ENCODE measurements at regions not wholly inside any gene's neighbourhood (a gene's known extent, or its start where the extent isn't known, plus 50 kb on each side); places are given as distances from the start of the nearest gene placed in this dataset.

- TF ChIP-seq TAF1 (IDR thresholded peaks at IDR 0.05; ENCODE audit: low read depth) = no peak
- no peak for TF ChIP-seq EP300 (IDR thresholded peaks at IDR 0.05; ENCODE audit: borderline replicate concordance)
- TF ChIP-seq TEAD4 (IDR thresholded peaks at IDR 0.05) = no peak
- TF ChIP-seq CEBPB (IDR thresholded peaks at IDR 0.05) = no peak
- no peak for TF ChIP-seq EGR1 (IDR thresholded peaks at IDR 0.05)
- TF ChIP-seq TCF12 (IDR thresholded peaks at IDR 0.05; ENCODE audit: low read depth) = no peak
- TF ChIP-seq NFIC (IDR thresholded peaks at IDR 0.05) = no peak
Measured at GRCh38 chr3:63142681-63143080, 135.4 kb upstream of the SYNPR start.

GRCh38 chr3:63146154-63146553, 132.0 kb upstream of the SYNPR start:
- no peak for TF ChIP-seq TAF1 (IDR thresholded peaks at IDR 0.05; ENCODE audit: low read depth)
- TF ChIP-seq YY1 (IDR thresholded peaks at IDR 0.05; ENCODE audit: low read depth) = no peak
- TF ChIP-seq RAD21 (IDR thresholded peaks at IDR 0.05; ENCODE audit: low read depth) = no peak
- no peak for TF ChIP-seq USF1 (IDR thresholded peaks at IDR 0.05)
- TF ChIP-seq REST (IDR thresholded peaks at IDR 0.05; ENCODE audit: low read depth) = no peak
- no peak for TF ChIP-seq CEBPB (IDR thresholded peaks at IDR 0.05)
- TF ChIP-seq NFIC (IDR thresholded peaks at IDR 0.05) = no peak
- TF ChIP-seq ZBTB7A (IDR thresholded peaks at IDR 0.05; ENCODE audit: low read depth) = no peak
- TF ChIP-seq CREB1 (IDR thresholded peaks at IDR 0.05; ENCODE audit: low read depth) = no peak
- TF ChIP-seq TCF12 (IDR thresholded peaks at IDR 0.05; ENCODE audit: low read depth) = no peak
- no peak for TF ChIP-seq TEAD4 (IDR thresholded peaks at IDR 0.05)
- no peak for TF ChIP-seq EGR1 (IDR thresholded peaks at IDR 0.05)

DNA sequence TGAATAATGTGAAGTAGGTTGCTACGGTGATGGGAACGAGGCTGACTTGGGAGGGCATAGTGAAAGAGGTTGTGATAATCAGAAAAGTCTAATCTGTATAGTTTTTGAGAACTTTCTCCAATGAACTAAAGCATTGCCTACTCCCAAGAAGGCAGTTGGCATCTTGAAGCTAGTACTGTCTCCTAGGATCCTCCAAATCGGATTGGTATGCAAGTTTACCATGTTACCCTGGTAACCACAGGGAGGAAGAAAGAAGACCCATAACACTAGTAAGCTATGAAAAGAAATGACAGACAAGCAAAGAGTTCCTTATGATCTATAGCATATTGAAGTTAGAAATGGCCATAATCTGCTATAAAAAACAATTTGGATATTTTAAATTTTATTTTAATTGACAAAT, 127.2 kb upstream of the SYNPR start:
- no peak for TF ChIP-seq TEAD4 (IDR thresholded peaks at IDR 0.05)
- no peak for TF ChIP-seq TAF1 (IDR thresholded peaks at IDR 0.05; ENCODE audit: low read depth)
- no peak for TF ChIP-seq EGR1 (IDR thresholded peaks at IDR 0.05)
- TF ChIP-seq NFIC (IDR thresholded peaks at IDR 0.05) = no peak
- TF ChIP-seq RAD21 (IDR thresholded peaks at IDR 0.05; ENCODE audit: low read depth) = no peak
- TF ChIP-seq CREB1 (IDR thresholded peaks at IDR 0.05; ENCODE audit: low read depth) = no peak
- no peak for TF ChIP-seq REST (IDR thresholded peaks at IDR 0.05; ENCODE audit: low read depth)
- TF ChIP-seq CEBPB (IDR thresholded peaks at IDR 0.05) = no peak
- no peak for TF ChIP-seq TCF12 (IDR thresholded peaks at IDR 0.05; ENCODE audit: low read depth)
- TF ChIP-seq ZBTB7A (IDR thresholded peaks at IDR 0.05; ENCODE audit: low read depth) = no peak

- TF ChIP-seq TEAD4 (IDR thresholded peaks at IDR 0.05) (no peak), EGR1 (IDR thresholded peaks at IDR 0.05) (no peak), CREB1 (IDR thresholded peaks at IDR 0.05; ENCODE audit: low read depth) (no peak), NFIC (IDR thresholded peaks at IDR 0.05) (no peak), YY1 (IDR thresholded peaks at IDR 0.05; ENCODE audit: low read depth) (no peak), RAD21 (IDR thresholded peaks at IDR 0.05; ENCODE audit: low read depth) (no peak), USF1 (IDR thresholded peaks at IDR 0.05) (no peak), MAX (IDR thresholded peaks at IDR 0.05) (no peak)
Measured at GRCh38 chr3:63151897-63152296, 126.2 kb upstream of the SYNPR start.

DNA sequence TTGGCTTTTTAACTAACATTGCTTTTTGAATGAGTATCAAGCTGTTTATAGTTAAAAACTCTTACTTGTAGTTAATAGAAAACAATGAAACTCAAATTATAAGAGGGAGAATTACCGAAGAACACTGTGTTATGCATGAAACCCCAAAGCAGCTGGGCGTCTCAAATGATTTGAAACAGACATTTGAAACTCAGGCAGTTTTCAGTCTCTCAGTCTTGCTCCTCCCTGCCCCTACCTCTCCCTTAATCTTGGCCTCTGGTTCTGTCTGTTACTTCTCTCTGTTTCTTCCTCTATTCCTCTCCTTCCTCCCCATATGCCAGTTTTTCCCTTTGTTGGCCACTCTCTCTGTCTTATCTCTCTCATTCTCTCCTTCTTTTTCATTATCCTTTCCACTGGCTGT, 118.3 kb upstream of the SYNPR start:
- no peak for TF ChIP-seq USF1 (IDR thresholded peaks at IDR 0.05)
- no peak for TF ChIP-seq TEAD4 (IDR thresholded peaks at IDR 0.05)
- no peak for TF ChIP-seq CREB1 (IDR thresholded peaks at IDR 0.05; ENCODE audit: low read depth)
- no peak for TF ChIP-seq TAF1 (IDR thresholded peaks at IDR 0.05; ENCODE audit: low read depth)
- TF ChIP-seq ZBTB7A (IDR thresholded peaks at IDR 0.05; ENCODE audit: low read depth) = no peak
- TF ChIP-seq NFIC (IDR thresholded peaks at IDR 0.05) = no peak
- TF ChIP-seq EGR1 (IDR thresholded peaks at IDR 0.05) = no peak
- TF ChIP-seq RAD21 (IDR thresholded peaks at IDR 0.05; ENCODE audit: low read depth) = no peak

DNA sequence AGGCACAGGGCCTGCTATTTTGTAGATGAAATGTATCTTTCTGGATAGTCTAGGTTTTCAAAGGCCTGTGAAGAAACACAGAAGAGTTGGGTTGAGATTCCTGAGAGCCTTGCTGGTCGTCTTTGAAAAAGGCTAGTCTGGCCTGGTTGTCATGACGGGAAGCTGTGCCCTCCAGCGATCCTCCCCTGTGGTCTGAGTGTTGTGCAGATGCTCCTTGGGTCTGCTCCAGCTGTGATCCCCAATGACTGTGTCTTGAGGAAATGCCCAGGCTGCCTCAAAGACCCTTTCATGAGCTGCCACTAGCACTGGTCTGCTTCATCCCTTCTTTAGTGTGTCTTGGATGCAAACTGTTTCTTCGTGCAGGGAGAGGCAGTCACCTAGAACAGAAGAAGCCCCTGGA, 111.0 kb upstream of the SYNPR start:
- no peak for TF ChIP-seq ZBTB7A (IDR thresholded peaks at IDR 0.05; ENCODE audit: low read depth)
- no peak for TF ChIP-seq CEBPB (IDR thresholded peaks at IDR 0.05)
- TF ChIP-seq MAX (IDR thresholded peaks at IDR 0.05) = no peak
- TF ChIP-seq EGR1 (IDR thresholded peaks at IDR 0.05) = no peak
- no peak for TF ChIP-seq NFIC (IDR thresholded peaks at IDR 0.05)
